Astrocyte (in vitro differentiated cells and primary cell): ENCODE measurements at regions not wholly inside any gene's neighbourhood (a gene's known extent, or its start where the extent isn't known, plus 50 kb on each side); places are given as distances from the start of the nearest gene placed in this dataset.

Experiments
- DNase-seq: peaks from one replicate; pipeline ENCODE4 v3.0.0-alpha.2; 2010; ENCODE audit warnings: low read depth
- FAIRE-seq: peaks from 2 replicates; lab custom pipeline; 2011; peaks lifted over from hg19 to GRCh38; lab: Jason Lieb, UNC
- H2AFZ ChIP-seq: 2 replicates; pipeline ENCODE4 v1.6.0; 2012; ENCODE audit warnings: low read depth, low read length, inconsistent platforms
- H3K27ac ChIP-seq: 2 replicates; pipeline ENCODE4 v1.5.1; 2011; ENCODE audit warnings: low read depth, low read length, inconsistent platforms
- H3K27me3 ChIP-seq: 2 replicates; pipeline ENCODE4 v1.6.0; 2011; ENCODE audit warnings: low read length, inconsistent platforms; ENCODE audit not compliant: insufficient read depth
- H3K36me3 ChIP-seq: 2 replicates; pipeline ENCODE4 v1.5.1; 2011; ENCODE audit warnings: low read length, inconsistent platforms; ENCODE audit not compliant: insufficient read depth
- H3K4me1 ChIP-seq: 2 replicates; pipeline ENCODE4 v1.5.1; 2011; ENCODE audit warnings: low read length, inconsistent platforms; ENCODE audit not compliant: insufficient read depth
- H3K4me2 ChIP-seq: 2 replicates; pipeline ENCODE4 v1.6.0; 2012; ENCODE audit warnings: low read length, inconsistent platforms
- H3K4me3 ChIP-seq: 2 replicates; pipeline ENCODE4 v1.5.1; 2011; ENCODE audit warnings: low read depth, mild to moderate bottlenecking, low read length, inconsistent platforms; ENCODE audit not compliant: insufficient read depth
- H3K79me2 ChIP-seq: 2 replicates; pipeline ENCODE4 v1.6.0; 2012; ENCODE audit warnings: mild to moderate bottlenecking, low read length, inconsistent platforms; ENCODE audit not compliant: insufficient read depth
- H3K9ac ChIP-seq: 2 replicates; pipeline ENCODE4 v1.6.0; 2012; ENCODE audit warnings: mild to moderate bottlenecking, low read length, inconsistent platforms
- H3K9me3 ChIP-seq: 2 replicates; pipeline ENCODE4 v1.5.1; 2012; ENCODE audit warnings: low read depth, mild to moderate bottlenecking, low read length, inconsistent platforms; ENCODE audit not compliant: insufficient read depth
- H4K20me1 ChIP-seq: 2 replicates; pipeline ENCODE4 v1.6.0; 2012; ENCODE audit warnings: low read length, inconsistent platforms; ENCODE audit not compliant: insufficient read depth
- H3K27ac Mint-ChIP-seq: one replicate; pipeline ENCODE4 v1.8.0; 2021; ENCODE audit warnings: mild to moderate bottlenecking, mixed read lengths; ENCODE audit not compliant: unreplicated experiment
- H3K27me3 Mint-ChIP-seq: one replicate; pipeline ENCODE4 v1.8.0; 2021; ENCODE audit warnings: low read depth, mixed read lengths; ENCODE audit not compliant: unreplicated experiment
- H3K36me3 Mint-ChIP-seq: one replicate; pipeline ENCODE4 v1.8.0; 2021; ENCODE audit warnings: low read depth, mixed read lengths; ENCODE audit not compliant: unreplicated experiment
- H3K4me1 Mint-ChIP-seq: one replicate; pipeline ENCODE4 v1.8.0; 2021; ENCODE audit warnings: low read depth, mixed read lengths; ENCODE audit not compliant: unreplicated experiment
- H3K4me3 Mint-ChIP-seq: one replicate; pipeline ENCODE4 v1.8.0; 2021; ENCODE audit warnings: mild to moderate bottlenecking, moderate library complexity, mixed read lengths; ENCODE audit not compliant: unreplicated experiment
- H3K9me3 Mint-ChIP-seq: one replicate; pipeline ENCODE4 v1.8.0; 2021; ENCODE audit warnings: mild to moderate bottlenecking, mixed read lengths; ENCODE audit not compliant: unreplicated experiment
- EZH2 ChIP-seq: IDR thresholded peaks from 2 replicates; pipeline ENCODE4 v1.6.1; 2012; ENCODE audit warnings: mild to moderate bottlenecking, low read length, inconsistent platforms; ENCODE audit not compliant: insufficient read depth
- TF ChIP-seq, protein P1 (sequence below): IDR thresholded peaks from 2 replicates; pipeline ENCODE4 v1.5.1; 2011; ENCODE audit warnings: low read depth, mild to moderate bottlenecking, inconsistent platforms, low read length, moderate library complexity; ENCODE audit not compliant: insufficient read depth

DNA sequence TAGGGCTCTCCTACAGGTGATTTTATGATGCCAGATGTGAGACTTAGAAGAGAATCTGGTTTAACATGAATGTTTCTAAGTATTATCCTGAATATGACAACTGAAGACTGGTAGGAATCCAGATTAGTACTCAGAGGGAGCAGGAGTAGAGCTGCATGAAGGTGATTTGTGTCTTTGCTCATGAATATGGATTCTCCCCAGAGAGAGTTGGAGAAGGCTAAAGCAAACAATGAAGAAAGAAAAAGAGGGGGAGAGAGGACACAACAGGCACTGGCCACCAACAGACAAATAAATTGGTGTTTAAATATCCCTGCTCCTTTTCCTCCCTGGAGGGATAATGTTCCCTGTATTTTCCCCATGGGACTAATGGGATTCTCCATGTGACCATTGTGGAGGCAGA is 427.0 kb upstream of the KLF12 start:
- Histone ChIP-seq H3K4me3 (no peak overlapping the region), H3K27ac (no peak overlapping the region), H3K4me1 (peaks cover 3% of the 10 kb centered on the region), H3K36me3 (no peaks in the 10 kb centered on the region), H3K9me3 (no peaks in the 10 kb centered on the region), H3K79me2 (no peaks in the 10 kb centered on the region), H4K20me1 (no peaks in the 10 kb centered on the region), H3K4me2 (no peak overlapping the region), H3K9ac (no peak overlapping the region), H3K27me3 (no peaks in the 10 kb centered on the region), H2AFZ (no peak overlapping the region)
- FAIRE-seq (no peak), DNase-seq (no peak)
- Mint-ChIP-seq H3K9me3 (no peaks in the 10 kb centered on the region), H3K27me3 (no peaks in the 10 kb centered on the region), H3K4me1 (peaks cover 6% of the 10 kb centered on the region), H3K36me3 (no peaks in the 10 kb centered on the region), H3K27ac (no peak overlapping the region), H3K4me3 (no peak overlapping the region)
- TF ChIP-seq, protein P1, sequence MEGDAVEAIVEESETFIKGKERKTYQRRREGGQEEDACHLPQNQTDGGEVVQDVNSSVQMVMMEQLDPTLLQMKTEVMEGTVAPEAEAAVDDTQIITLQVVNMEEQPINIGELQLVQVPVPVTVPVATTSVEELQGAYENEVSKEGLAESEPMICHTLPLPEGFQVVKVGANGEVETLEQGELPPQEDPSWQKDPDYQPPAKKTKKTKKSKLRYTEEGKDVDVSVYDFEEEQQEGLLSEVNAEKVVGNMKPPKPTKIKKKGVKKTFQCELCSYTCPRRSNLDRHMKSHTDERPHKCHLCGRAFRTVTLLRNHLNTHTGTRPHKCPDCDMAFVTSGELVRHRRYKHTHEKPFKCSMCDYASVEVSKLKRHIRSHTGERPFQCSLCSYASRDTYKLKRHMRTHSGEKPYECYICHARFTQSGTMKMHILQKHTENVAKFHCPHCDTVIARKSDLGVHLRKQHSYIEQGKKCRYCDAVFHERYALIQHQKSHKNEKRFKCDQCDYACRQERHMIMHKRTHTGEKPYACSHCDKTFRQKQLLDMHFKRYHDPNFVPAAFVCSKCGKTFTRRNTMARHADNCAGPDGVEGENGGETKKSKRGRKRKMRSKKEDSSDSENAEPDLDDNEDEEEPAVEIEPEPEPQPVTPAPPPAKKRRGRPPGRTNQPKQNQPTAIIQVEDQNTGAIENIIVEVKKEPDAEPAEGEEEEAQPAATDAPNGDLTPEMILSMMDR, result no peak
- no peak for TF ChIP-seq EZH2

DNA sequence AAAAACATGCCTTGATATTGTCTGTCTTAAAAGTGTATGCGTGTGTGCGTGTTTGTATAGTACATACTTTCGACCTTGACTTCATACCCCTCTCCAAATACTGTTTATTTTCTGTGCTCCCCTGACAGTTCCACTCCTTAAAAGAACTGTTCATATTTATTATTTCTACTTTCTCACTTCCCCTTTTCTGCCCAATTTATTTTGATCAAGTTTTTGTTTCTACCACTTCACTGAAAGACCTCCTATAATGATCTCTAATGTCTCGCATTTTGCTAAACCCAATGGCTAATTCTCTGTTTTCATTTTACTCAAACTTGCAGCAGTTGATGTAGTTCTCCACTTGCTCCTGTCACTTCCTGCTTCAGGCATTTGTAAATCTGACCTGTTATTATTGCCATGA is 426.1 kb upstream of the KLF12 start:
- Histone ChIP-seq H4K20me1 (no peaks in the 10 kb centered on the region), H3K27ac (no peak overlapping the region), H3K27me3 (no peaks in the 10 kb centered on the region), H3K9me3 (no peaks in the 10 kb centered on the region), H3K4me3 (no peak overlapping the region), H3K4me2 (no peak overlapping the region), H3K9ac (no peak overlapping the region), H2AFZ (no peak overlapping the region), H3K4me1 (peaks cover 3% of the 10 kb centered on the region), H3K79me2 (no peaks in the 10 kb centered on the region), H3K36me3 (no peaks in the 10 kb centered on the region)
- Mint-ChIP-seq H3K36me3 (no peaks in the 10 kb centered on the region), H3K4me1 (peaks cover 6% of the 10 kb centered on the region), H3K27ac (no peak overlapping the region), H3K4me3 (no peak overlapping the region), H3K27me3 (no peaks in the 10 kb centered on the region), H3K9me3 (no peaks in the 10 kb centered on the region)
- DNase-seq, result no peak
- FAIRE-seq, result no peak
- TF ChIP-seq, protein P1, result no peak
- no peak for TF ChIP-seq EZH2

DNA sequence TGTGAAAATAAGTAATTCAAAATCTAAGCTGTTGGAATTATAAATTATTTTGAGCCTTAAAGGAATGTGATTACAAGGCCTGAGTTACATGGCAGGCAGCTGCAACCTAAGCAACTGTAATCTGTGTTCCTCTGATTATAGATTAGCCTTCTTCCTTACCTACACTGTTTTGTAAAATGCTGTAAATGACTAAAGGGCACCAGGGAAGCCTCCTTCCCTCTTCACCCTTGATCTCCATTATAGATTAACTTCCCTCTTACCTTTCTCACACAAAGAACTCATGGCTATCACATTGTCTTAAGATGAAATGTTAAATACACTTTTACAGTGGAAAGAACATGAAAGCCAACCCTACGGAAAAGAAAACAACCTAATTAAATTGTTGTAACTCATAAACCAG is 423.7 kb upstream of the KLF12 start:
- DNase-seq, result no peak
- Histone ChIP-seq H3K27me3 (no peaks in the 10 kb centered on the region), H3K27ac (no peak overlapping the region), H4K20me1 (no peaks in the 10 kb centered on the region), H3K4me2 (no peak overlapping the region), H3K36me3 (no peaks in the 10 kb centered on the region), H2AFZ (no peak overlapping the region), H3K79me2 (no peaks in the 10 kb centered on the region), H3K9ac (no peak overlapping the region), H3K9me3 (no peaks in the 10 kb centered on the region), H3K4me1 (peaks cover 3% of the 10 kb centered on the region), H3K4me3 (no peak overlapping the region)
- FAIRE-seq, result no peak
- Mint-ChIP-seq H3K9me3 (no peaks in the 10 kb centered on the region), H3K27me3 (no peaks in the 10 kb centered on the region), H3K4me1 (peaks cover 11% of the 10 kb centered on the region), H3K36me3 (no peaks in the 10 kb centered on the region), H3K27ac (no peak overlapping the region), H3K4me3 (no peak overlapping the region)
- TF ChIP-seq, protein P1, result no peak
- no peak for TF ChIP-seq EZH2
